PC-3 (cell line): ENCODE measurements at regions not wholly inside any gene's neighbourhood (a gene's known extent, or its start where the extent isn't known, plus 50 kb on each side); places are given as distances from the start of the nearest gene placed in this dataset.

Experiments
- EZH2 ChIP-seq: fragments of 300-600 bp; sonication (generic); IDR thresholded peaks from one replicate; pipeline ENCODE4 v1.6.1; 2017; ENCODE audit warnings: antibody characterized with exemption, mild to moderate bottlenecking, low read length; ENCODE audit not compliant: unreplicated experiment
- EZH2phosphoT487 ChIP-seq: fragments of 300-600 bp; sonication (generic); IDR thresholded peaks from 2 replicates; pipeline ENCODE4 v1.6.1; 2018; ENCODE audit warnings: mild to moderate bottlenecking, antibody characterized with exemption, low read length, borderline replicate concordance
- TF ChIP-seq, protein P1 (sequence below): fragments of 300-600 bp; sonication (generic); conservative IDR thresholded peaks from 2 replicates; pipeline ENCODE4 v1.5.1; 2017; ENCODE audit warnings: antibody characterized with exemption, low read depth, mild to moderate bottlenecking, low read length

DNA sequence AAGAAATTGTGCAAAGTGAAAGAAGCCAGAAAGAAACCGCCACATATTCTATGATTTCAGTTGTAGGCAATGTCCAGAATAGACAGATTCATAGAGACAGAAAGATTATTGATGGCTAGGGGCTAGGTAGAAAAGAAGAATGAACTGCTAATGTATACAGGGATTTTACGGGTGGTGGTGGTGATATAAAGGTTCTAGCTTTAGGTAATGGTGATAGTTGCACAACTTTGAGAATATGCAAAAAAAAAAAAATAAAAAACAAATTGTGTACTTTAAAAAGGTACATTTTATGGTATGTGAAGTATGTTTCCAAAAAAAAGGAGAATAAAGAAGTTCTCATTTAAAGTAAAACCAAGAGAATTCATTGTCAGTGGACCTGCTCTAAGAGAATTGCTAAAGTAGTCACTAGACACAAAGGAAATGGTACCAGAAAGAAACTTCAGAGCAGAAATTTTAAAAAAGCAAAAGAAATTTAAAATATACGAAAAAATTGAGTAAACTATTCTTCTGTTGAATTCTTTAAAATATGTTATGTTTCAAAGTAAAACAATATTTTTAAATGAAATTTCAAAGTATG, 680.1 kb downstream of the UQCRFS1 start:
- TF ChIP-seq EZH2phosphoT487 (no peak), EZH2 (no peak)
- TF ChIP-seq, protein P1, sequence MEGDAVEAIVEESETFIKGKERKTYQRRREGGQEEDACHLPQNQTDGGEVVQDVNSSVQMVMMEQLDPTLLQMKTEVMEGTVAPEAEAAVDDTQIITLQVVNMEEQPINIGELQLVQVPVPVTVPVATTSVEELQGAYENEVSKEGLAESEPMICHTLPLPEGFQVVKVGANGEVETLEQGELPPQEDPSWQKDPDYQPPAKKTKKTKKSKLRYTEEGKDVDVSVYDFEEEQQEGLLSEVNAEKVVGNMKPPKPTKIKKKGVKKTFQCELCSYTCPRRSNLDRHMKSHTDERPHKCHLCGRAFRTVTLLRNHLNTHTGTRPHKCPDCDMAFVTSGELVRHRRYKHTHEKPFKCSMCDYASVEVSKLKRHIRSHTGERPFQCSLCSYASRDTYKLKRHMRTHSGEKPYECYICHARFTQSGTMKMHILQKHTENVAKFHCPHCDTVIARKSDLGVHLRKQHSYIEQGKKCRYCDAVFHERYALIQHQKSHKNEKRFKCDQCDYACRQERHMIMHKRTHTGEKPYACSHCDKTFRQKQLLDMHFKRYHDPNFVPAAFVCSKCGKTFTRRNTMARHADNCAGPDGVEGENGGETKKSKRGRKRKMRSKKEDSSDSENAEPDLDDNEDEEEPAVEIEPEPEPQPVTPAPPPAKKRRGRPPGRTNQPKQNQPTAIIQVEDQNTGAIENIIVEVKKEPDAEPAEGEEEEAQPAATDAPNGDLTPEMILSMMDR, result no peak
